IMR-90 (cell line): ENCODE measurements at regions not wholly inside any gene's neighbourhood (a gene's known extent, or its start where the extent isn't known, plus 50 kb on each side); places are given as distances from the start of the nearest gene placed in this dataset.

Experiments used
- ATAC-seq: fragments of 200-7000 bp; cut with Tn5 transposase; 2 replicates; pipeline ENCODE4 v1.9.1; 2020; ENCODE audit warnings: low read depth, mild to moderate bottlenecking, moderate library complexity
- BruUV-seq: library from RNA; stranded (reverse); fragments of 400-500 nt; replicated peaks from 2 replicates; lab custom pipeline; 2021; lab: Mats Ljungman, UMichigan
- CTCF ChIA-PET: fragments of 300-600 bp; formaldehyde crosslinking; extraction: SDS; loops from one replicate; lab custom pipeline; 2021; ENCODE audit warnings: antibody characterized with exemption; lab: Yijun Ruan, JAX
- POLR2A ChIA-PET: fragments of 300-600 bp; sonication (Branson Sonifier 250); formaldehyde crosslinking; loops from one replicate; lab custom pipeline; 2022; ENCODE audit warnings: antibody characterized with exemption; ENCODE audit not compliant: unreplicated experiment; lab: Charles Lee
- DNase-seq: peaks from one replicate; pipeline ENCODE4 v3.0.0; 2013
- H2AFZ ChIP-seq: replicated peaks from 2 replicates; pipeline ENCODE3; 2013; ENCODE audit warnings: low read length, mild to moderate bottlenecking; ENCODE audit not compliant: poor library complexity
- H2AK5ac ChIP-seq: 2 replicates; pipeline ENCODE4 v1.6.1; 2013; ENCODE audit warnings: low read depth, low read length, inconsistent platforms
- H2AK9ac ChIP-seq: replicated peaks from 2 replicates; pipeline ENCODE3; 2013; ENCODE audit warnings: mild to moderate bottlenecking, low read depth, low read length, moderate library complexity; ENCODE audit not compliant: poor library complexity
- H2BK120ac ChIP-seq: 2 replicates; pipeline ENCODE4 v1.6.1; 2013; ENCODE audit warnings: low read depth, low read length, inconsistent platforms
- H2BK15ac ChIP-seq: 3 replicates; pipeline ENCODE4 v1.6.1; 2013; ENCODE audit warnings: low read depth, low read length, inconsistent platforms
- H2BK20ac ChIP-seq: 2 replicates; pipeline ENCODE4 v1.6.1; 2013; ENCODE audit warnings: low read depth, mild to moderate bottlenecking, inconsistent platforms, low read length, moderate library complexity
- H2BK5ac ChIP-seq: 2 replicates; pipeline ENCODE4 v1.6.1; 2013; ENCODE audit warnings: mild to moderate bottlenecking, low read depth, low read length, inconsistent platforms; ENCODE audit not compliant: poor library complexity, severe bottlenecking
- H3K14ac ChIP-seq: replicated peaks from 2 replicates; pipeline ENCODE4 v1.6.1; 2013; ENCODE audit warnings: low read depth, low read length, inconsistent platforms
- H3K18ac ChIP-seq: 2 replicates; pipeline ENCODE4 v1.6.1; 2013; ENCODE audit warnings: low read depth, low read length, control low read depth
- H3K23ac ChIP-seq: 2 replicates; pipeline ENCODE4 v1.6.1; 2013; ENCODE audit warnings: low read depth, low read length, inconsistent platforms
- H3K27ac ChIP-seq: 2 replicates; pipeline ENCODE4 v1.5.1; 2013; ENCODE audit warnings: mild to moderate bottlenecking, control low read depth, low read length; ENCODE audit not compliant: insufficient read depth
- H3K27me3 ChIP-seq: 2 replicates; pipeline ENCODE4 v1.6.1; 2013; ENCODE audit warnings: low read length; ENCODE audit not compliant: control insufficient read depth, insufficient read depth
- H3K36me3 ChIP-seq: 2 replicates; pipeline ENCODE4 v1.6.1; 2013; ENCODE audit warnings: low read length, mixed read lengths; ENCODE audit not compliant: control insufficient read depth, insufficient read depth
- H3K4ac ChIP-seq: 2 replicates; pipeline ENCODE4 v1.6.1; 2013; ENCODE audit warnings: low read depth, low read length, inconsistent platforms
- H3K4me1 ChIP-seq: 2 replicates; pipeline ENCODE4 v1.6.1; 2013; ENCODE audit warnings: low read length, mixed read lengths; ENCODE audit not compliant: control insufficient read depth, insufficient read depth
- H3K4me2 ChIP-seq: 2 replicates; pipeline ENCODE4 v1.6.1; 2013; ENCODE audit warnings: low read depth, mild to moderate bottlenecking, control low read depth, low read length, moderate library complexity
- H3K4me3 ChIP-seq: 2 replicates; pipeline ENCODE4 v1.5.1; 2013; ENCODE audit warnings: low read depth, mild to moderate bottlenecking, control low read depth, low read length, moderate library complexity; ENCODE audit not compliant: insufficient read depth
- H3K56ac ChIP-seq: 2 replicates; pipeline ENCODE4 v1.6.1; 2013; ENCODE audit warnings: low read length, inconsistent platforms; ENCODE audit not compliant: insufficient read depth; ENCODE audit errors: extremely low read depth
- H3K79me1 ChIP-seq, 2 experiments: 2 replicates each; pipeline ENCODE4 v1.6.1; 2013; ENCODE audit warnings: low read length in 2 of 2, inconsistent platforms in 1 of 2, low read depth in 1 of 2
- H3K9ac ChIP-seq: 2 replicates; pipeline ENCODE4 v1.6.1; 2013; ENCODE audit warnings: low read depth, low read length, control low read depth
- H3K9me1 ChIP-seq: 2 replicates; pipeline ENCODE4 v1.6.1; 2013; ENCODE audit warnings: low read length, inconsistent platforms; ENCODE audit not compliant: insufficient read depth
- H3K9me3 ChIP-seq: 2 replicates; pipeline ENCODE4 v1.6.1; 2013; ENCODE audit warnings: low read length; ENCODE audit not compliant: control insufficient read depth, insufficient read depth
- H4K20me1 ChIP-seq: 2 replicates; pipeline ENCODE4 v1.6.1; 2013; ENCODE audit warnings: low read length, inconsistent platforms; ENCODE audit not compliant: insufficient read depth
- H4K5ac ChIP-seq: 2 replicates; pipeline ENCODE4 v1.6.1; 2013; ENCODE audit warnings: mild to moderate bottlenecking, low read depth, low read length, control low read depth
- H4K8ac ChIP-seq, 2 experiments: 2 replicates each; pipeline ENCODE4 v1.6.1; 2013; ENCODE audit warnings: low read depth in 2 of 2, low read length in 2 of 2, control low read depth in 1 of 2, inconsistent platforms in 1 of 2
- H4K91ac ChIP-seq: 2 replicates; pipeline ENCODE4 v1.6.1; 2013; ENCODE audit warnings: low read depth, low read length, inconsistent platforms; ENCODE audit not compliant: insufficient read depth
- CTCF ChIP-seq: conservative IDR thresholded peaks from 2 replicates; pipeline ENCODE4 v1.5.1; 2012; ENCODE audit warnings: mild to moderate bottlenecking, low read depth, low read length, improper control_type of control experiment
- FOS ChIP-seq: fragments of 150-350 bp; IDR thresholded peaks from 2 replicates; pipeline ENCODE4 v1.6.1; 2016; ENCODE audit warnings: low read depth, low read length
- MAFK ChIP-seq: IDR thresholded peaks from 2 replicates; pipeline ENCODE4 v1.6.1; 2012; ENCODE audit warnings: low read depth, low read length, improper control_type of control experiment
- MXI1 ChIP-seq: IDR thresholded peaks from 2 replicates; pipeline ENCODE4 v1.6.1; 2012; ENCODE audit warnings: low read depth, mild to moderate bottlenecking, low read length, moderate library complexity, borderline replicate concordance
- RCOR1 ChIP-seq: IDR thresholded peaks from 2 replicates; pipeline ENCODE4 v1.6.1; 2012; ENCODE audit warnings: mild to moderate bottlenecking, low read length, improper control_type of control experiment; ENCODE audit not compliant: insufficient replicate concordance
- RFX5 ChIP-seq: IDR thresholded peaks from 2 replicates; pipeline ENCODE4 v1.8.0; 2012; ENCODE audit warnings: low read depth, mild to moderate bottlenecking, low read length, moderate library complexity
- SMC3 ChIP-seq: fragments of 150-350 bp; IDR thresholded peaks from 2 replicates; pipeline ENCODE4 v1.6.1; 2016; ENCODE audit warnings: low read depth, mild to moderate bottlenecking, antibody characterized with exemption, low read length, moderate library complexity
- USF2 ChIP-seq: fragments of 150-350 bp; IDR thresholded peaks from 2 replicates; pipeline ENCODE4 v1.6.1; 2017; ENCODE audit warnings: mild to moderate bottlenecking, antibody characterized with exemption, low read length, low read depth
- WGBS, 2 experiments: methylation state at CpG; one replicate each; pipeline versions ENCODE4 v1.1.5 to v1.1.7; 2013; ENCODE audit warnings: missing lambda C conversion rate in 2 of 2; ENCODE audit not compliant: insufficient read length in 1 of 2; ENCODE audit errors: extremely low coverage in 2 of 2; 5-methylcytosine and 5-hydroxymethylcytosine counted together
- dilution Hi-C: fragments of 300-500 bp; cut with HindIII; formaldehyde crosslinking; loops from one replicate; pipeline ENCODE4 v1.14.3; 2018; ENCODE audit warnings: low sequenced_read_pairs; ENCODE audit not compliant: unreplicated experiment
- in situ Hi-C: fragments of 300-500 bp; cut with MboI; formaldehyde crosslinking; loops from 3 replicates; pipeline ENCODE4 v1.14.3; 2019; ENCODE audit warnings: low sequenced_read_pairs, inconsistent platforms, mixed read lengths
- intact Hi-C: fragments of 100-400 bp; cut with micrococcal nuclease; formaldehyde crosslinking; loops from 2 replicates; pipeline ENCODE4 v1.10.0; 2022

DNA sequence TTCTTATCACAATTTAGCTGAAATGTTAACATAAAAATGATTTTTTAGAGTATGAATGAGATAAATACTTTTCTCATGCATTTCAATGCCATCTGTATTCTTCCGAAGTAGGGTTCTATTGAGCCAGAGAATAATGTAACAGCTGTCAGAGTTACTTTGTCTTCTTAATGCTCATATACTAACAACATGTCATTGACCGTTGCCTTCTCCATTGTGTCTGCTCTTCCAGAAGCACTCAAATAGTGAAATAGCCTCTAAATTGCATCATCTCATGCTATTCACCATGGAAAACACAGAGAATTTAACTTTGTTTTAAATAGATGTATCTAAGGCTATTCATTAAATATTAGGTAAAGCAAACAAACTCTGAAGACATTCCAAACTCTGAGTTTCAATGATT lies 1875.9 kb upstream of the CDH9 start:
- no peak for DNase-seq
- Histone ChIP-seq H4K20me1 (no peaks in the 10 kb centered on the region), H3K27ac (no peak overlapping the region), H4K5ac (no peak overlapping the region), H3K56ac (no peak overlapping the region), H3K18ac (no peak overlapping the region), H3K23ac (no peak overlapping the region), H2AK5ac (no peak overlapping the region), H3K9me1 (no peaks in the 10 kb centered on the region), H3K4ac (no peak overlapping the region), H2AFZ (no peak overlapping the region), H2BK120ac (no peak overlapping the region), H2BK15ac (no peak overlapping the region), H2BK20ac (no peak overlapping the region), H3K14ac (no peak overlapping the region), H3K27me3 (no peaks in the 10 kb centered on the region), H4K91ac (no peak overlapping the region), H2BK5ac (no peak overlapping the region), H4K8ac (no peak overlapping the region), H3K4me1 (no peaks in the 10 kb centered on the region), H3K9ac (no peak overlapping the region), H3K79me1 (no peaks in the 10 kb centered on the region), H2AK9ac (no peak overlapping the region), H3K4me3 (no peak overlapping the region), H3K36me3 (no peaks in the 10 kb centered on the region), H3K9me3 (peaks cover 3% of the 10 kb centered on the region; the same call in 1 of the 2 replicates), H3K4me2 (no peak overlapping the region)
- POLR2A ChIA-PET = no interaction called here
- CTCF ChIA-PET = no interaction called here
- in situ Hi-C loops (no loop called here), intact Hi-C loops (no loop called here), dilution Hi-C loops (no loop called here)
- no CpG with 5 or more reads among the region's 2 CpGs for WGBS, 2 experiments
- ATAC-seq = no peak
- no peak for TF ChIP-seq RCOR1
- no peak for TF ChIP-seq FOS
- no peak for TF ChIP-seq RFX5
- no peak for TF ChIP-seq CTCF
- no peak for TF ChIP-seq SMC3
- no peak for TF ChIP-seq MXI1
- no peak for TF ChIP-seq MAFK
- no peak for TF ChIP-seq USF2
- BruUV-seq = no TSS peak
